ENCODE measurements at regions not wholly inside any gene's neighbourhood (a gene's known extent, or its start where the extent isn't known, plus 50 kb on each side); places are given as distances from the start of the nearest gene placed in this dataset.
"Not testable (repeated sequence)": the region's sequence is repeated elsewhere in the genome, so short reads cannot be mapped to it uniquely, and the experiment has no call there.

DNA sequence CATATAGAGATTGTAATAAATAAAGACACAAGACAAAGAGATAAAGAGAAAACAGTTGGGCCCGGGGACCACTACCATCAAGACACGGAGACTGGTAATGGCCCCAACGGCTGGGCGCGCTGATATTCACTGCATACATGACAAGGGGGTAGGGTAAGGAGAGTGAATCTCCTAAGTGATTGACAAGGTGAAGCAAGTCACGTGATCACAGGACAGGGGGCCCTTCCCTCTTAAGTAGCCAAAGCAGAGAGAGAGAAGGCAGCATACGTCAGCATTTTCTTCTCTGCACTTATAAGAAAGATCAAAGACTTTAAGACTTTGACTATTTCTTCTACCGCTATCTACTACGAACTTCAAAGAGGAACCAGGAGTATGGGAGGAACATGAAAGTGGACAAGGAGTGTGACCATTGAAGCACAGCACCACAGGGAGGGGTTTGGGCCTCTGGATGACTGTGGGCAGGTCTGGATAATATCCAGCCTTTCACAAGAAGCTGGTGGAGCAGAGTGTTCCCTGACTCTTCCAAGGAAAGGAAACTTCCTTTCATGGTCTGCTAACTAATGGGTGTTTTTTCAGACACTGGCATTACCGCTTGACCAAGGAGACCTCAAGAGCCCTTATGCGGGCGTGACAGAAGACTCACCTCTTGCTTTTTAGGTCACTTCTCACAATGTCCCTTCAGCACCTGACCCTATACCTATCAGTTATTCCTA lies 75.6 kb downstream of the MRPL39 start:
- not testable (repeated sequence) for H2AK5ac ChIP-seq (ENCODE audit: low read length); H3K56ac ChIP-seq (ENCODE audit: low read length); H4K8ac ChIP-seq (ENCODE audit: low read depth, low read length); H2BK5ac ChIP-seq (ENCODE audit: low read length); H2BK15ac ChIP-seq (replicated peaks; ENCODE audit: low read depth); H3K4me2 ChIP-seq (ENCODE audit: low read length); H2BK120ac ChIP-seq (ENCODE audit: low read depth, low read length); H3K18ac ChIP-seq (ENCODE audit: low read length); H4K5ac ChIP-seq (ENCODE audit: low read length); H3K9ac ChIP-seq (ENCODE audit: low read length); H3K79me2 ChIP-seq (ENCODE audit: control insufficient read depth, insufficient read depth, low read length); H3K27ac ChIP-seq (ENCODE audit: low read depth, low read length); DNase-seq; H3K4me3 ChIP-seq (ENCODE audit: low read length); H3K27me3 ChIP-seq (ENCODE audit: insufficient read depth, low read length, poor library complexity); H3K79me1 ChIP-seq (ENCODE audit: low read length); H3K4ac ChIP-seq (ENCODE audit: low read depth, low read length); H3K4me1 ChIP-seq (ENCODE audit: control insufficient read depth, low read depth, low read length); H3K23ac ChIP-seq (ENCODE audit: low read length); H3K36me3 ChIP-seq (ENCODE audit: control insufficient read depth, insufficient read depth, low read length)
- whole genome bisulfite sequencing (ENCODE audit: extremely low coverage, insufficient coverage, low lambda C conversion rate), result no CpG with 5 or more reads among the region's 12 CpGs

DNA sequence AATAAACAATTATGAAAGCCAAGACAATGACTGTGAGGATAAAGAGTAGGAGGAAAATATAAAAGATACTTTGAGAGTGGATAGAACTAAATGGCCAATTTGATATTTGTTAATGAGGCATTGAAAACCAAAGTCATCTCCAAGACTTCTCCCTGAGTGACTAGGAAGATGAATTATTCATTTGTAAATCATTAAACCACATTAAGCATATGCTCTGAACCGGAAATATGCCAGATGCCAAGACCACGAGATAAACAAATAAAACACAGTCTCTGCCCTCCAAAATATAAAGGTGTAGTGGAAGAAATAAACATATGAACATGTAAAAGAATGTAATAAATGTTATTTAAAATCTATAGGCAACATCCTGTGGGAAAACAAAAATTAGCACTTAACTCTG lies 78.8 kb downstream of the MRPL39 start:
- no CpG with 5 or more reads among the region's 2 CpGs for WGBS (ENCODE audit: extremely low coverage, insufficient coverage, low lambda C conversion rate)
- Histone ChIP-seq H3K4me1 (ENCODE audit: control insufficient read depth, low read depth, low read length) (no peaks in the 10 kb centered on the region), H3K23ac (ENCODE audit: low read length) (no peak overlapping the region), H3K18ac (ENCODE audit: low read length) (no peak overlapping the region), H4K8ac (ENCODE audit: low read depth, low read length) (no peak overlapping the region), H3K79me1 (ENCODE audit: low read length) (no peaks in the 10 kb centered on the region), H4K5ac (ENCODE audit: low read length) (no peak overlapping the region), H3K79me2 (ENCODE audit: control insufficient read depth, insufficient read depth, low read length) (no peaks in the 10 kb centered on the region), H2AK5ac (ENCODE audit: low read length) (no peak overlapping the region), H3K27me3 (ENCODE audit: insufficient read depth, low read length, poor library complexity) (no peaks in the 10 kb centered on the region), H2BK5ac (ENCODE audit: low read length) (no peak overlapping the region), H3K4me3 (ENCODE audit: low read length) (no peak overlapping the region), H2BK120ac (ENCODE audit: low read depth, low read length) (no peak overlapping the region), H3K36me3 (ENCODE audit: control insufficient read depth, insufficient read depth, low read length) (no peaks in the 10 kb centered on the region), H3K4ac (ENCODE audit: low read depth, low read length) (no peak overlapping the region), H3K27ac (ENCODE audit: low read depth, low read length) (no peak overlapping the region), H3K9ac (ENCODE audit: low read length) (no peak overlapping the region), H3K56ac (ENCODE audit: low read length) (no peak overlapping the region), H2BK15ac (replicated peaks; ENCODE audit: low read depth) (no peak overlapping the region), H3K4me2 (ENCODE audit: low read length) (no peak overlapping the region)
- no peak for DNase-seq

DNA sequence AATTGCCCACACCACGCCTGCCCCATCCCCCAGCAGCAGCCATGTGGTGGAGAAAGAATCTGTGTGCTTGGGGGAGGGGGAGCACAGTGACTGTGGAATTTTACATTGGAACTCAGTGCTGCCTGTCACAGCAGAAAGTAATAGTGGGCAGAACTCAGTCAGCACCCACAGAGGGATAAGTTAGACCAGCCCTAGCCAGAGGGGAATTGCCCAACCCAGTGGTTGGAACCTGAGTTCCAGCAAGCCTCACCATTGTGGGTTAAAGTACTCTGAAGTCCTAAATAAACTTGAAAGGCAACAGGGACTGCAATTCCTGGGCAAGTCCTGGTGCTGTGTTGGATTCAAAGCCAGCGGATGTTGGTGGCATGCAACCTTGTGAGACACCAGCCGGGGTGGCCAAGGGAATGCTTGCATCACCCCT lies 88.8 kb downstream of the MRPL39 start:
- Histone ChIP-seq H2BK15ac (replicated peaks; ENCODE audit: low read depth) (no peak overlapping the region), H3K4ac (ENCODE audit: low read depth, low read length) (no peak overlapping the region), H4K5ac (ENCODE audit: low read length) (no peak overlapping the region), H2BK5ac (ENCODE audit: low read length) (no peak overlapping the region), H3K36me3 (ENCODE audit: control insufficient read depth, insufficient read depth, low read length) (no peaks in the 10 kb centered on the region), H3K79me2 (ENCODE audit: control insufficient read depth, insufficient read depth, low read length) (no peaks in the 10 kb centered on the region), H3K79me1 (ENCODE audit: low read length) (no peaks in the 10 kb centered on the region), H3K9ac (ENCODE audit: low read length) (no peak overlapping the region), H3K23ac (ENCODE audit: low read length) (no peak overlapping the region), H3K18ac (ENCODE audit: low read length) (no peak overlapping the region), H4K8ac (ENCODE audit: low read depth, low read length) (no peak overlapping the region), H3K27me3 (ENCODE audit: insufficient read depth, low read length, poor library complexity) (no peaks in the 10 kb centered on the region), H3K4me1 (ENCODE audit: control insufficient read depth, low read depth, low read length) (peaks cover 4% of the 10 kb centered on the region), H3K4me3 (ENCODE audit: low read length) (no peak overlapping the region), H2AK5ac (ENCODE audit: low read length) (no peak overlapping the region), H2BK120ac (ENCODE audit: low read depth, low read length) (no peak overlapping the region), H3K56ac (ENCODE audit: low read length) (peak overlapping the region; percentile 12), H3K4me2 (ENCODE audit: low read length) (no peak overlapping the region), H3K27ac (ENCODE audit: low read depth, low read length) (no peak overlapping the region)
- WGBS (ENCODE audit: extremely low coverage, insufficient coverage, low lambda C conversion rate), result no CpG with 5 or more reads among the region's 3 CpGs
- DNase-seq, result peak; percentile 82

DNA sequence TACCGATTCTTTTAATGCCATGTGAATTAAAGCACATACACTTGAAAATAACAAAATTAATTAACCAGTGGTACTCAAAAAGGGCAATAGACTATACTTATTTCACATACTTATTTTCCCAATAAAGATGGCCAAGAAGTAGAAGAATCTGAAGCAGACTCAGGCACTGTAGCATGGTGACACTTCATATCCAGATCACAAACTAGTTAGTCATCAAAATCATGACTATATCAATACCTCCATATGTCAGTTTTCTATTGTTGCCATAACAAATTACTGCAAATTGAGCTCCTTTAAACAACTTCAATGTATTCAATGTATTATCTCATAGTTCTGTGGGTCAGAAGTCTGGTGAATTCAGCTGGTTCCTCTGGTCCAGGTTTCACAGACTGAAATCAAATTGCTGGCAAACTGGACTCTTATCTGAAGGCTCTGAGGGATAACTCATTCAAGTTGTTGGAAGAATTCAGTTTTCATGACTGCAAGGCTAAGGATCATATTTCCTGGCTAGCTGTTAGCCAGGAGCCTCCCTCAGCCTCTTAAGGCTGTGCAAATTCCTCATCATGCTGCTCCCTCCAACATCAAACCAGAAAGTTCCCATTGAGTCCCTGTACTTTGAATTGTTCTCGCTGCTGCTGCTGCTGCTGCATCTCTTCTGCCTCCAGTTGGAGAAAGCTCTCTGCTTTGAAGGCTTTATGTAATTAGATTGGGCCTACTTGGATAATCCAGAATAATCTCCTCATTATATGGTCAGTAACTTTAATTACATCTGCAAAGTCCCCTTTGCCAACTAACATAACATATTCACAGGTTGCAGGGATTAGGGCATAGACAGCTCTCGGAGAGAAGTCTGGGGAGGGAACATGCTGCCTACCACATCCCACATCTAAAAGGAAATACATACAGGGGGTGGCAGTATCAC lies 91.5 kb downstream of the MRPL39 start:
- H2BK120ac ChIP-seq (ENCODE audit: low read depth, low read length), result no peak overlapping the region
- no peak overlapping the region for H3K4me2 ChIP-seq (ENCODE audit: low read length)
- H3K27me3 ChIP-seq (ENCODE audit: insufficient read depth, low read length, poor library complexity), result no peaks in the 10 kb centered on the region
- peak; percentile 10 for DNase-seq
- no peak overlapping the region for H2AK5ac ChIP-seq (ENCODE audit: low read length)
- H2BK15ac ChIP-seq (replicated peaks; ENCODE audit: low read depth), result no peak overlapping the region
- no peak overlapping the region for H3K9ac ChIP-seq (ENCODE audit: low read length)
- H3K79me2 ChIP-seq (ENCODE audit: control insufficient read depth, insufficient read depth, low read length), result no peaks in the 10 kb centered on the region
- no peak overlapping the region for H3K4me3 ChIP-seq (ENCODE audit: low read length)
- no peak overlapping the region for H3K56ac ChIP-seq (ENCODE audit: low read length)
- no peaks in the 10 kb centered on the region for H3K79me1 ChIP-seq (ENCODE audit: low read length)
- H2BK5ac ChIP-seq (ENCODE audit: low read length), result no peak overlapping the region
- no peak overlapping the region for H3K4ac ChIP-seq (ENCODE audit: low read depth, low read length)
- H3K36me3 ChIP-seq (ENCODE audit: control insufficient read depth, insufficient read depth, low read length), result no peaks in the 10 kb centered on the region
- no peak overlapping the region for H3K23ac ChIP-seq (ENCODE audit: low read length)
- H3K27ac ChIP-seq (ENCODE audit: low read depth, low read length), result no peak overlapping the region
- no CpG with 5 or more reads among the region's 3 CpGs for WGBS (ENCODE audit: extremely low coverage, insufficient coverage, low lambda C conversion rate)
- H4K5ac ChIP-seq (ENCODE audit: low read length), result no peak overlapping the region
- H4K8ac ChIP-seq (ENCODE audit: low read depth, low read length), result no peak overlapping the region
- H3K4me1 ChIP-seq (ENCODE audit: control insufficient read depth, low read depth, low read length), result peaks cover 4% of the 10 kb centered on the region
- H3K18ac ChIP-seq (ENCODE audit: low read length), result no peak overlapping the region

DNA sequence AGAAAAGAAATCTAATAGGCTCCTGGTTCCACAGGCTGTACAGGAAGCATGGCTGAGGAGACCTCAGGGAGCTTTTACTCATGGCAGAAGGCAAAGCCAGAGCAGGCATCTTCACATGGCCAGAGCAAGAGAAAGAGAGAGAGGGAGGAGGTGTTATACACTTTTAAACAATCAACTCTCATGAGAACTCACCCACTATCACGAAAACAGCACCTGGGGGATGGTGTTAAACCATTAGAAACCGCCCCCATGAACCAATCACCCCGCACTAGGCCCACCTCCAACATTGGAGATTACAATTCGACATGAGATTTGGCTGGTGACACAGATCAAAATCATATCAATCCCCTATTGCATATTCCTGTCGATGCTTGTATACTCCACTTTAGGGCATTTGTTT lies 93.5 kb downstream of the MRPL39 start:
- no peak overlapping the region for H3K18ac ChIP-seq (ENCODE audit: low read length)
- no peak overlapping the region for H3K4me3 ChIP-seq (ENCODE audit: low read length)
- no peaks in the 10 kb centered on the region for H3K27me3 ChIP-seq (ENCODE audit: insufficient read depth, low read length, poor library complexity)
- no peaks in the 10 kb centered on the region for H3K79me2 ChIP-seq (ENCODE audit: control insufficient read depth, insufficient read depth, low read length)
- no peak overlapping the region for H3K56ac ChIP-seq (ENCODE audit: low read length)
- no peak overlapping the region for H3K4me2 ChIP-seq (ENCODE audit: low read length)
- H2BK5ac ChIP-seq (ENCODE audit: low read length), result no peak overlapping the region
- no peak overlapping the region for H3K23ac ChIP-seq (ENCODE audit: low read length)
- H2BK120ac ChIP-seq (ENCODE audit: low read depth, low read length), result no peak overlapping the region
- H2BK15ac ChIP-seq (replicated peaks; ENCODE audit: low read depth), result no peak overlapping the region
- DNase-seq, result no peak
- H3K4me1 ChIP-seq (ENCODE audit: control insufficient read depth, low read depth, low read length), result peaks cover 4% of the 10 kb centered on the region
- no peak overlapping the region for H4K5ac ChIP-seq (ENCODE audit: low read length)
- H3K27ac ChIP-seq (ENCODE audit: low read depth, low read length), result no peak overlapping the region
- H3K36me3 ChIP-seq (ENCODE audit: control insufficient read depth, insufficient read depth, low read length), result no peaks in the 10 kb centered on the region
- no peak overlapping the region for H4K8ac ChIP-seq (ENCODE audit: low read depth, low read length)
- no peak overlapping the region for H2AK5ac ChIP-seq (ENCODE audit: low read length)
- no CpG with 5 or more reads among the region's 5 CpGs for WGBS (ENCODE audit: extremely low coverage, insufficient coverage, low lambda C conversion rate)
- H3K4ac ChIP-seq (ENCODE audit: low read depth, low read length), result no peak overlapping the region
- no peaks in the 10 kb centered on the region for H3K79me1 ChIP-seq (ENCODE audit: low read length)
- H3K9ac ChIP-seq (ENCODE audit: low read length), result no peak overlapping the region
